Astrocyte of the cerebellum (primary cell): ENCODE measurements at regions not wholly inside any gene's neighbourhood (a gene's known extent, or its start where the extent isn't known, plus 50 kb on each side); places are given as distances from the start of the nearest gene placed in this dataset.
A peak's percentile ranks its signal among the peaks of the same experiment; 100 is the strongest.

Source experiments
- DNase-seq: peaks from one replicate; pipeline ENCODE4 v3.0.0-alpha.2; 2011; ENCODE audit warnings: low read depth
- H3K4me3 ChIP-seq: 2 replicates; pipeline ENCODE4 v1.5.1; 2011; ENCODE audit warnings: mild to moderate bottlenecking, low read depth, low read length, moderate library complexity
- CTCF ChIP-seq: IDR thresholded peaks from 2 replicates; pipeline ENCODE4 v1.5.1; 2012; ENCODE audit warnings: low read length, low read depth, moderate library complexity, mild to moderate bottlenecking; ENCODE audit errors: missing control alignments
- in situ Hi-C: cut with HindIII; loops from 2 replicates; pipeline ENCODE4 v1.10.0; 2017; ENCODE audit warnings: low sequenced_read_pairs

GRCh38 chr6:23424584-23424983, 701.4 kb upstream of the NRSN1 start:
- in situ Hi-C loops = no loop called here
- no peak for TF ChIP-seq CTCF
- DNase-seq = no peak
- no peak overlapping the region for H3K4me3 ChIP-seq

- H3K4me3 ChIP-seq = no peak overlapping the region
- TF ChIP-seq CTCF = no peak
- DNase-seq = no peak
- in situ Hi-C loops = no loop called here
These were observed 690.9 kb upstream of the NRSN1 start for GRCh38 chr6:23435126-23435525.

GRCh38 chr6:23435798-23436197, 690.2 kb upstream of the NRSN1 start:
- in situ Hi-C loops = no loop called here
- no peak overlapping the region for H3K4me3 ChIP-seq
- TF ChIP-seq CTCF = no peak
- no peak for DNase-seq

- TF ChIP-seq CTCF = no peak
- DNase-seq = no peak
- no peak overlapping the region for H3K4me3 ChIP-seq
- in situ Hi-C loops = loop anchor here (10.0 kb wide), 1 partner anchor 1847 kb away; the partner anchor contains the start of gene SOX4
These were observed 684.1 kb upstream of the NRSN1 start for GRCh38 chr6:23441808-23442461.

GRCh38 chr6:23445157-23445710, 680.8 kb upstream of the NRSN1 start:
- TF ChIP-seq CTCF = no peak
- in situ Hi-C loops = loop anchor here (10.0 kb wide), 1 partner anchor 1850 kb away; the partner anchor contains the start of gene SOX4
- no peak overlapping the region for H3K4me3 ChIP-seq
- no peak for DNase-seq

DNA sequence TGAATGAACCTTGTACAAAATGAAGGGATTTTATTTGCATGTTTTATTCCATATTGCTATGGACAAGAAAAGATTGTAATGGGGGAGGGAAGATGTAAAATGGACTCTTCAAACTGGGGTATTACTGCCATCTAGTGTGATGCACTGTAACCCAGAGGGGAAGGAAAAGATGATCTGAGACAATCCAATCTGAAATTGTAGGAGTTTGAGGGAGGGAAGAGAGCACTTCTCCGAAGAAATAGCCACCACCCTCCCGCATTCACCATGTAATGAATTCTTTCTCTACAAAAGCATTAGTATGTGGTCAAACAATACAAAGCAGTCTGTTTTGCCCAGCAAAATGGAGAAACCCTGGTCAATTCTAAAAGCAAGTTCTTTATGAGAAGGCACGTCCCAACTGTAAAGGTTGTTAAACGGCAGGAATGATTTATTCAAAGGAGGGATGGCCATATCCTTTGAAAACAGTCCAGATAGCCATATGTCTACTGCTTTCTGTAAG, 679.5 kb upstream of the NRSN1 start:
- in situ Hi-C loops = loop anchor here (10.0 kb wide), 1 partner anchor 1852 kb away; the partner anchor contains the start of gene SOX4
- TF ChIP-seq CTCF = peak; percentile 71
- DNase-seq = peak; percentile 55

More for the DNA sequence above, 679.5 kb upstream of the NRSN1 start:
- H3K4me3 ChIP-seq = no peak overlapping the region
